Nephron (organoid): ENCODE measurements at regions not wholly inside any gene's neighbourhood (a gene's known extent, or its start where the extent isn't known, plus 50 kb on each side); places are given as distances from the start of the nearest gene placed in this dataset.
A peak's percentile ranks its signal among the peaks of the same experiment; 100 is the strongest.

ENCODE experiments used
- H3K27ac Mint-ChIP-seq, 3 experiments: 2 replicates each; pipeline ENCODE4 v1.8.0; 2020; ENCODE audit warnings: mixed read lengths in 3 of 3, mild to moderate bottlenecking in 2 of 3, moderate library complexity in 1 of 3
- H3K27me3 Mint-ChIP-seq: 2 replicates; pipeline ENCODE4 v1.8.0; 2021; ENCODE audit warnings: low read depth, mild to moderate bottlenecking, moderate library complexity, mixed read lengths
- H3K36me3 Mint-ChIP-seq: 2 replicates; pipeline ENCODE4 v1.8.0; 2020; ENCODE audit warnings: low read depth, mixed read lengths
- H3K4me1 Mint-ChIP-seq: 2 replicates; pipeline ENCODE4 v1.8.0; 2020; ENCODE audit warnings: mixed read lengths
- H3K4me3 Mint-ChIP-seq, 3 experiments: 2 replicates each; pipeline ENCODE4 v1.8.0; 2020; ENCODE audit warnings: mild to moderate bottlenecking in 3 of 3, mixed read lengths in 3 of 3, moderate library complexity in 2 of 3
- H3K9me3 Mint-ChIP-seq: 2 replicates; pipeline ENCODE4 v1.8.0; 2020; ENCODE audit warnings: mixed read lengths
- TF ChIP-seq, protein P1 (sequence below), 3 experiments: fragments of 200-600 bp; sonication (generic); IDR thresholded peaks; one replicate each; pipeline ENCODE4 v1.5.0; 2021; ENCODE audit warnings: antibody characterized with exemption in 3 of 3; ENCODE audit not compliant: unreplicated experiment in 3 of 3

GRCh38 chr5:126031989-126032716 is 391.1 kb upstream of the GRAMD2B start:
- Mint-ChIP-seq H3K4me1 (no peaks in the 10 kb centered on the region), H3K27me3 (peaks cover 4% of the 10 kb centered on the region), H3K4me3 (no peak overlapping the region), H3K9me3 (peaks cover 35% of the 10 kb centered on the region), H3K36me3 (peaks cover 28% of the 10 kb centered on the region), H3K27ac (no peak overlapping the region)
- TF ChIP-seq, protein P1, sequence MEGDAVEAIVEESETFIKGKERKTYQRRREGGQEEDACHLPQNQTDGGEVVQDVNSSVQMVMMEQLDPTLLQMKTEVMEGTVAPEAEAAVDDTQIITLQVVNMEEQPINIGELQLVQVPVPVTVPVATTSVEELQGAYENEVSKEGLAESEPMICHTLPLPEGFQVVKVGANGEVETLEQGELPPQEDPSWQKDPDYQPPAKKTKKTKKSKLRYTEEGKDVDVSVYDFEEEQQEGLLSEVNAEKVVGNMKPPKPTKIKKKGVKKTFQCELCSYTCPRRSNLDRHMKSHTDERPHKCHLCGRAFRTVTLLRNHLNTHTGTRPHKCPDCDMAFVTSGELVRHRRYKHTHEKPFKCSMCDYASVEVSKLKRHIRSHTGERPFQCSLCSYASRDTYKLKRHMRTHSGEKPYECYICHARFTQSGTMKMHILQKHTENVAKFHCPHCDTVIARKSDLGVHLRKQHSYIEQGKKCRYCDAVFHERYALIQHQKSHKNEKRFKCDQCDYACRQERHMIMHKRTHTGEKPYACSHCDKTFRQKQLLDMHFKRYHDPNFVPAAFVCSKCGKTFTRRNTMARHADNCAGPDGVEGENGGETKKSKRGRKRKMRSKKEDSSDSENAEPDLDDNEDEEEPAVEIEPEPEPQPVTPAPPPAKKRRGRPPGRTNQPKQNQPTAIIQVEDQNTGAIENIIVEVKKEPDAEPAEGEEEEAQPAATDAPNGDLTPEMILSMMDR (IDR thresholded peaks at IDR 0.05; ENCODE audit: unreplicated experiment in 3 of 3), result no peak

DNA sequence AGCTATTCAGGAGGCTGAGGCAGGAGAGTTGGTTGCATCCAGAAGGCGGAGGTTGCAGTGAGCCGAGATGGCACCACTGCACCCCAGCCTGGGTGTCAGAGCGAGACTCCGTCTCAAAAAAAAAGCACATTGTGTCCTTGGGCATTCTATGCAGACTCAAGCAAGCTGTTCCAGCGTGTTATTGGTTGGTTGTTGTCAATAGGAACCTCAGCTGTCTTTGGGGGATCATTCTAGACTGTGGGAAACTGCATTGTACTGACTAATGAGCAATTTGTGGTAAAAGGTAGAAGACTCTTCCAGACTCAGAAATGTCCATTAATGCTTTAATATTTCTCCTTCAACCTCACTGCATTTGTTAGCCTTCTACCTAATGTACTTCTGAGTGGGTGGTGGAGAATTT is 379.5 kb upstream of the GRAMD2B start:
- TF ChIP-seq, protein P1 (IDR thresholded peaks at IDR 0.05; ENCODE audit: unreplicated experiment in 3 of 3), result no peak
- peak overlapping the region; percentile 24 to 65 (median 55) for H3K27ac Mint-ChIP-seq
- H3K36me3 Mint-ChIP-seq, result no peaks in the 10 kb centered on the region
- H3K4me1 Mint-ChIP-seq, result peaks cover 40% of the 10 kb centered on the region
- H3K27me3 Mint-ChIP-seq, result no peaks in the 10 kb centered on the region
- no peak overlapping the region for H3K4me3 Mint-ChIP-seq
- H3K9me3 Mint-ChIP-seq, result no peaks in the 10 kb centered on the region

GRCh38 chr5:126044111-126044668 is 379.0 kb upstream of the GRAMD2B start:
- Mint-ChIP-seq H3K36me3 (no peaks in the 10 kb centered on the region), H3K9me3 (no peaks in the 10 kb centered on the region), H3K4me3 (peak overlapping the region in 1 of 3 experiments; percentile 16), H3K27me3 (no peaks in the 10 kb centered on the region), H3K27ac (peak overlapping the region; percentile 24 to 65 (median 55)), H3K4me1 (peaks cover 41% of the 10 kb centered on the region)
- TF ChIP-seq, protein P1 (IDR thresholded peaks at IDR 0.05; ENCODE audit: unreplicated experiment in 3 of 3), result no peak

- Mint-ChIP-seq H3K36me3 (no peaks in the 10 kb centered on the region), H3K4me3 (no peak overlapping the region), H3K27ac (peak overlapping the region; percentile 18 to 73 (median 26)), H3K9me3 (no peaks in the 10 kb centered on the region), H3K27me3 (no peaks in the 10 kb centered on the region), H3K4me1 (peaks cover 41% of the 10 kb centered on the region)
- TF ChIP-seq, protein P1 (IDR thresholded peaks at IDR 0.05; ENCODE audit: unreplicated experiment in 3 of 3), result no peak
Measured at GRCh38 chr5:126044931-126045565, 378.2 kb upstream of the GRAMD2B start.

GRCh38 chr5:126046318-126046717 is 376.9 kb upstream of the GRAMD2B start:
- TF ChIP-seq, protein P1 (IDR thresholded peaks at IDR 0.05; ENCODE audit: unreplicated experiment in 3 of 3), result no peak
- Mint-ChIP-seq H3K27me3 (no peaks in the 10 kb centered on the region), H3K4me3 (no peak overlapping the region), H3K27ac (peak overlapping the region; percentile 68 to 88 (median 76)), H3K9me3 (no peaks in the 10 kb centered on the region), H3K4me1 (peaks cover 41% of the 10 kb centered on the region), H3K36me3 (no peaks in the 10 kb centered on the region)
